GM21526 (cell line): ENCODE measurements at regions not wholly inside any gene's neighbourhood (a gene's known extent, or its start where the extent isn't known, plus 50 kb on each side); places are given as distances from the start of the nearest gene placed in this dataset.
A peak's percentile ranks its signal among the peaks of the same experiment; 100 is the strongest.

Experiments
- ATAC-seq: cut with Tn5 transposase; IDR thresholded peaks from one replicate; pipeline ENCODE4 v1.9.1; 2021; ENCODE audit warnings: moderate library complexity; ENCODE audit not compliant: unreplicated experiment, low FRiP score

DNA sequence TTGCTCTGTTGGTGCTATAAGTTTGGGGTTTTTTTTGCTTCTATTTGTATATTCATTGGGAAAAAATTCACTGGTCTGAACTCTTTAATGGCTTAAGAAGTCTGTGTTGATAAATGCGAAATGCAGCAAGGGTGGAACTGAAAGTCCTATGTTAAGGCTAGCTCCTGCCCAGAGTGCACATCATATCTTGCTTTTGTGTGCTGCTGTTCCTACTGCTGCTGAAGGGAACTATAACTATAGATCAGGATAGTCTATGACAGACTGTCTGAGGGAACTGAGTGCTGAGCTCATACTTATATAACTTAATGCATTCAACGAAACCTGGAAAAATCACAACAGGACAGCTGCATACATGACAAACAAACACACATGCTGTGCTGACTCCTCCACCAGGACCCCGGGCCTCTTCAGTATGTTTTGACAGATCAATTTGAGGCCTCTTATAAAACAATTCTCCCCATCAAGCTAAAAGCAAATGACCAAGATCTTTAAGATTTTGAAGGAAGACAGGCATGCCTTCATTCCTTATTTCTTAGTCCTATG lies 1031.5 kb upstream of the ADGRL2 start:
- no peak for ATAC-seq

DNA sequence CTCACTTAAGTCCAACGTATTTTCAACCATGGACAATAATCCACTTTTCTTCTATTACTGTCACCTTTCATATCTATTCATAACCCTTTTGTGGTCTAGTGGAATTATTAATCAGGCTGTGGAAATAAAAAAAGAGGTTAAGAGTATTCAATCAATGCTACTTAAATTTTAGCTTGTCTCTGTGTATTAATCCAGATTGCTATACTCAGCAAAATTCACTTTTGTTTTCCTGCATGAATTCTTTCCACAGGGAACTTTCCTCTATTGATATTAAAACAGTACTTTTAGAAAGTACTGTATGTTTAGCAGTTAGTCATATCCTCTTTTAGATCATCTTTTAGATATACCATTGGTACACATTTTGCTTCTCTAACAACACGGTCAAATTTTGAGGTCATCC lies 1033.0 kb upstream of the ADGRL2 start:
- ATAC-seq = no peak

DNA sequence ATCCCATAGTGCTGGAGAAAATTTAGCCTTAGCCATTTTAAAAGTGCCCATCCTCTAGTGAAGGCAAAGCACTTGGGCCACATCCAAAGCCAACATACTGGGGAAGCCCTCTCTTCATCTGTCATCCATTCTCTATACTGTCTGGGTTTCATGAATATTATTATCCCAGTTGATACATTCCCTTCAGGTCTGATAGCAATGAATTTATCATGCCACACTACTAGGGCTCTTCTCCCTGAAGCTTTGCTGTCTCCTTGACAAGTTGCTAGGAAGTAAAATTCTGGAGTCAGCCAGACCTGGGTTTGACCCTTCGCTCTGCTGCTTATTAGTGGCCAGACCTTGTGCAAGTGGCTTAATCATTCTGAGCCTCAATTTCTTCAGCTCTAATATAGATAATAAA lies 1041.4 kb upstream of the ADGRL2 start:
- no peak for ATAC-seq

DNA sequence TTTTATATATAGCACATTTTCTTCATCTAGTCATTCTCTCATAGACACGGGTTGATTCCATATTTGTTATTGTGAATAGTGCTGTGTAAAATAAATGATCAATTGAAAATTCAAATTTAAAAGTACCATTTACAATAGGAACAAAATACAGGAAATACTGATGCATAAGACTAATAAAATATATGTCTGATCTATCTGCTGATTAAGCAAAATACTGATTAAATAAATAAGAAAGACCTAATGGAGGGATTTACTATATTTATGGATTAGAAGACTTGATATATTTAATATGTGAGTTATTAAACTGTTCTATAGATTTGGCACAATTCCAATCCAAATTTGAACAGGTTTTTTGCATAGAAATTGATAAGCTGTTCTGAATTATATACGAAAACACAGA lies 1044.8 kb upstream of the ADGRL2 start:
- ATAC-seq = no peak

DNA sequence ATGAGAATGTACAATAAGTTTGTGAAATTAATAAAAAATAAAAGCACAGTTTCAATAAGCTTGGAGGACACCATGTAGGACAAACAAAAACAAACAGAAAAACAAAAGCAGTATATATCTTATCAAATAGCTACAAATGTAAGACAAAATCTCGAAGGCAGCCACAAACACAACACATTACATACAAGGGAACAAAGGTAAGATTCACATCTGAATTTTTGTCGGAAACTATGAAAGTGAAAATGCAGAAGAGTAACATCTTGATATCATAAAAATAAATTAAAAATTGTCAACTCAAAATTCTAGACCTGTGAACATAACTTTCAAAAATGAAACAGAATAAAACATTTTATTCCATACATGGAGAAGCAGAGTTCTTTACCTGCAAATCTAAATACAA lies 1049.5 kb upstream of the ADGRL2 start:
- no peak for ATAC-seq

DNA sequence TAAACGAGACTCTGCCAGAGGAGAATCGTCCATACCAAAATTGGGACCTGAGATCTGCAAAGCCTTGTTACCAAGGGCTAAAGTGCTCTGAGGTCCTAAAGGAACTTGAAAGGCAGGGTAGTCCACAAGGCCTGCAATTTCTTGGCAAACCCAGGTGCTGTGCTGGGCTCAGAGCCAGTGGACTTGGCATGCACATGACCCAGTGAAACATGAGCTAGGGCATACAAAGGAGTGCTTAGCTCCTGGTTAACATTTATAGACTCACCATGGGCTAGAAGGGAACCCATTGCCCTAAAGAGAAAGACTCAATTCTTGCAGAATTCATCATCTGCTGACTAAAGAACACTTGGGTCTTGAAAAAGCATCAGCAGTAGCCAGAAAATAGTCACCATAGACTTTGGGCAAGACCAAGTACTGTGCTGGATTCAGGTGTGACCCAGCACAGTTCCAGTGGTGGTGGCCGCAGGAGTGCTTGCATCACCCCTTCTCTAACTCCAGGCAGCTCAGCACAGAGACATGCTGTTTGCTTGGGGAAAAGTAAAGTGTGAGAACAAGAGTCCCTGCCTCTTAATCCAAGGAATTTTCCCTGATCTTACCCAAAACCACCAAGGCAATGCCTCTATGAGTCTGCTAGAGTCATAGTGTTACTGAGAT lies 1069.4 kb upstream of the ADGRL2 start:
- no peak for ATAC-seq

DNA sequence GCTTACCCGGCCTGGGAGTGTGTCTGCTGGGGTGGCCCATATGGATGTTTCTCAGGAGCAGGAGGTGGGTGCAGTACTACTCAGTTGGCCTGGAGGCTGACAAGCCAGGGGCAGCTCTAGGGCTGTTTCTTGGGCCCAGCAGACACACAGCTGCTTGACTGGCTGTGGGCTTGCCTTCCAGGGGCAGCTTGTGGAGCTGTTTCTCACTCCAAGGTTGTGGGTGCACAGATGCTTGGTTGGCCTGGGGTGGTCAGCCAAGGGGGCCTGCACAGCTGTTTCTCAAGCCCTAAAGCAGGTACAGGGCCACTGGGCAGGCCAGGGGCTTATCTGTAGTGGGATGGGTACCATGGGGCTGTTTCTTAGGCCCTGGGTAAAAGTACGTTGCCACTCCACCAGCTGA lies 1078.1 kb upstream of the ADGRL2 start:
- ATAC-seq = no peak

DNA sequence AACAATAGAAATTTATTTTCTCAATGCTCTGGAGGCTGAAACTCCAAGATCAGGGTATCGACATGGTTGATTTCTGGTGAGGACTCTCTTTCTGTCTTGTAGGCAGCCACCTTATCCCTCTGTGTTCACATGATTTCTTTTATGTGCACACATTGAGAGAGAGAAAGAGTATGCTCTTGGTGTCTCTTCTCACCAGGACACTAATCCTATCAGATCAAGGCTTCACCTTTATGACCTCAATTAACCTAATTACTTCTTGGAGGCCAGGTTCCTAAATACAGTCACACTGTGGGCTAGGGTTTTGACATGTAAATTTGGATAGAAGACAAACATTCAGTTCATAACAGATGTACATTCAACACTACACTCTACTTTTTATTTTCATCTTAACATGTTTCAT lies 1094.2 kb upstream of the ADGRL2 start:
- no peak for ATAC-seq

DNA sequence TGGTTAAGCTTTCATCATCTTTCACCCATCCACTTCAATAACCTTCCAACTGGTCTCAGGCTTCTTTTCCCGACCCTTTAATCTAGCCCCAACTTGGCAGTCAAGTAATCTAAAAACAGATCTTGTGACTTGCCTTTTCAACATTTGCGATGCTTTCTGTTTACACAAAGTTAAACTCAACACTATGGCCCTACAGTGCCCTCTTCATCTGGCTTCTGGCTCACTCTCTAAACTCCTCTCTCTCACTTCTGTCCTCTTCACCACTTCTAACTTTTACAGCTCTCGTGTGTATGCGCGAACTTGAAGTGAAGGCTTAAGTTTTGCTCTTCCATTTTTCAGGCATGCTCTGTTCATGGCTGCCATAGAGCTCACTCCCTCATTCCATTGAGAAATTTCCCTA lies 1122.3 kb upstream of the ADGRL2 start:
- no peak for ATAC-seq

DNA sequence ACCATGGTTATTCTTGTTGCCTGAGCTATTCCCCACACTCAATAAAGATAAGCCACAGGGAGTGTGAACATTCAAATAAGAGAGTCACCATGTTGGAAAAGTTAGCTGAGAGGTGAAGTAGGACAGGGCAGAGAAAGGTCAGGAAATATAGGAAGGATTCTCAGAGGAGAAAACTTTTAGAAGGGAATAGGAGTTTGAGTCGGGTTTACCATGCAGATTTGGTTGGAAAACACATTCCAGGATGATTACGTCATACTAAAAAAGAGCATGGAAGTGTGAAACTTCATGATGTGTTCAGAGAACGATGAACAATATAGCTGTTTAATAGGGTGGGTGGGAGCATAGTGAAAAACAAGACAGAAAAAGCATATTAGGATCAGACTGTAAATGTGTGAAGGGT lies 1125.3 kb upstream of the ADGRL2 start:
- ATAC-seq = no peak

DNA sequence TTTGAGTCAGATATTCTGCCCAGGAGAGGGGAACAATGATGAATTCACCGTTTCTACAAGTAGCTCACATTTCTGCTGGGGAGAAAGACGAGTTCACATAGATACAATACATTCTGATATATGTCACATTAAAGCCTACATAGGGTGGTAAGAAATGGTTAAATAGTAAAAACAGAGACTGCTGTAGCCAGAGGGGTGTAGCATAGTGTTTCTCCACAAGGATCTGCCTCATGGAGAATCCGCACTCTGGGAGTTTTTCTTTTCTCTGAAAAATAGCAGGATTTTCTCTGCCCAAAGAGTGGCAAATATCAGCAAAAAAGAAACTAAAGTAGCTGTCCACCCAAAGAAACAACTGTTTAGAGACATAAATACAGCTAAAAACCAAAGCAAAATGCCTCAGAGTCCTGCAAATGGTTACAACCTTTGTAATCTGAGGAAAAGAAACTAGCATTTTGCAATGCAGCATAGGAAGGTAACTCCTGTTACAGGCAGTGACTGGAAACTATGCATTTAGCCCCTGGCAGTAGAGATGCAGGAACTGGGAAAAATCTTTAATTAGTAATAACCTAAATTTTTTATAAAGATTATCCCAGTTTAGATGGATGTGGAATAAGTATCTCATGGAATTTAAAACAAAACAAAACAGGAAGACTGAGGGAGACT lies 1126.7 kb upstream of the ADGRL2 start:
- ATAC-seq = no peak

DNA sequence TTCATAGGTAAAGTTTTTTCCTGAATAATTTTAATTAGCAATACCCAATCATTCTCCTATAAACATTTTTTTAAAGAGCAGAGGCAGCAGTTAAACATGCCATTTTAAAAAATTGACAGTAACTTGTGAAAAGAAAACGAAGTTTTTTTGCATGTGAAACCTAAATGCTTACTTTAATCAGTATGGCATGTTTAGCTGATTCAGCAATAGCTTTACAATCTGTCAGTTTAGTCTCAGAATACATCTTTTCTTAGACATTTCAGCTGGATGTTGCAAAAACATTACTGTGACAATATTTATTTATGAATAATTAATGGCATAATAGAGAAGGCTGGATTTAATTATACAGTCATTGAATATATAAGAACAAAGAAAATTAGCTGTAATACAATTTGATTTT lies 1132.4 kb upstream of the ADGRL2 start:
- no peak for ATAC-seq

DNA sequence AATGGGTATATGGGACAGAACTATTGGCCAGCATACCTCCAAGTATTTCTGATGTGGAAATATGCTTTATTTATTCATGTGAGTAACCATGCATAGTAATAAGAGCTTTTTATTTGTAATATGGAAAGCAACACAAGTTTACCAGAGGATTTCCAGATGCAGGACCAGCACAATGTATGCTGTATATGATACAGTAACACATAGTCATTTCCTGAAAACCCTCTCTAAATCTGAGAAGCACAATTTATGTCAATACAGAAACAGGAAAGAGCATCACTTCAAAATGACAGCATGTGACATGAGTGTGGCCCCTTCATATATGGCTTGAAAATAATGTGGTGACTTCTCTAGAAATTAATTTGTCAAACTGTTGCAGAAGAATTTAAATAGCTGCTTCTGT lies 1134.7 kb upstream of the ADGRL2 start:
- no peak for ATAC-seq

DNA sequence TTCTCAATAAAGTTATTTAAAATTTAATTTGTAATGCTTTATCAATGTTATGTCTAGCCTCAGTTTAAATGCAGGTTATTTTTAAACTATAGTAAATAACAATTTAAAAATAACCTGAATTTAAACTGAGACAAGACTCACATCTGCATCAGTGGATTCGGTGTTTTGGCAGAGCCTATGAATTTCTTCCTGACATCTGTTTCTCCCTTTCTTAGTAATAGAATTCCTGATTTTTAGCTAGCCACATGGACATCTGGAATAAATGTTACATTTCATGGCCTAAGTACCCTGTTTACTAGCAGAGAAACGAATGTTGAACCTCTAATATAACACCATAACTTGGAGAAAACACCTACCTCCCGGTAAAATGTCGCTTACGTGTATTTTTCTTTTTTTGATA lies 1141.6 kb upstream of the ADGRL2 start:
- no peak for ATAC-seq

DNA sequence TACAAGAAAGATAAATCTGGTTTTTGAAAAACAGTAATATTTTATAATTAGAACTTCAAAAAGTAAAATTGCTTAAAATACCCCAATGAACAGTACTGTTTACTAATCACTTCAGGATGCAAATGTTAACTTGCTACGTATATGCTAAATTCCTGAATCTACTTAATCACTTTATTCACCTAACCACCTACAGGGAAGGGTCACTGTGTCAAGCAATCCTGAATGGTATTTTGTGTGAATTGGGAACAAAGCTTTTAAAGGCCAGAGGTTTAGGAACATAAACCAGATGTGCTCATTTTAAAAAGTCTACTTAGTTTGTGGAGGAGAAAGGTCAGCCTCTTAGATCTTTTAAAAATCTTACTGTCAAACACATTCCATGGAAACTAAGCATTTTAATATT lies 1143.0 kb upstream of the ADGRL2 start:
- no peak for ATAC-seq

DNA sequence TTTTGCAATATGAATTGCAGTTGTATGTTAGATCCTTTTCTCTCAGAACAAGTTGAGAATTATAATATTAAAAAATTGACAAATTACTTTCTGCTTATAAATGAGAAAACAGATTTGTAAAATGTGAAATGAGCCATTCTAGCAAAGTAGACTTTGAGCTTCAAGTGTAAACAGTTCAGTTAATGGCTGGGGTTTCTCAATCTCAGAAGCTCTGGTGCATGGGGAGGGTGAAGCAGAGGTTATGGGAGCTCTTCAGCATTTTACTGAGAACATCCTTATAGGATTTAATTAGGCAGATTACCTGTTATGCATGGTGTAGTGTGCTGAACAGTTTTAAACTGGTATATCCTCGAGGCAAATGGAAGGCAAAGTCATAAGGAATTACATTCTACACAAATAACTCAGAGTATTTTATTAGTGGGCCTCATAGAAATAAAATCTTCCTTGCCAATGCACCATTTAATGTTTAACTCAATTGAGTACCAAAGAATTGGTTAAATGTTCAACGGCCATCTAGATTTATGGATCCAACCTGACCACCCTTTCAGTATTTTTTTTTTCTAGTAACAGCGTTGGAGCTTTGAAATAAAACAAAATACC lies 1143.6 kb upstream of the ADGRL2 start:
- no peak for ATAC-seq

DNA sequence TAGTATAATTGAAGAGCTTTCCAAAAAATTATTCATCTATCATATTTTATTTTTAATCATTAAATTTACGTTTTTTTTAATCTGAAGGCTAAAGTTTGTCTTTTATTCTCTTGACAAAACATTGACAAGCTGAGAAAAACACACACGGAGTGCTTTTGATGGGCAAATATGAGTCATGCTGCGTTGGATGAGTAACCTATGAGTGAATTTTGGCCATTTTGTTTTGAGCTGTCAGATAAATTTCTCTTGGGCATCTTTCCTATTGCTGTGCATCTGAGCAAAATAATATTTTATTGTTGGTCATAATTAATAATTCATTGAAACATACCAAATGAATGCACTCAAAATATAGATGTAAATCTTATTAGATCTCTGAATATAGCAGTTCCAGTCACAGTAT lies 1144.1 kb upstream of the ADGRL2 start:
- ATAC-seq = no peak

DNA sequence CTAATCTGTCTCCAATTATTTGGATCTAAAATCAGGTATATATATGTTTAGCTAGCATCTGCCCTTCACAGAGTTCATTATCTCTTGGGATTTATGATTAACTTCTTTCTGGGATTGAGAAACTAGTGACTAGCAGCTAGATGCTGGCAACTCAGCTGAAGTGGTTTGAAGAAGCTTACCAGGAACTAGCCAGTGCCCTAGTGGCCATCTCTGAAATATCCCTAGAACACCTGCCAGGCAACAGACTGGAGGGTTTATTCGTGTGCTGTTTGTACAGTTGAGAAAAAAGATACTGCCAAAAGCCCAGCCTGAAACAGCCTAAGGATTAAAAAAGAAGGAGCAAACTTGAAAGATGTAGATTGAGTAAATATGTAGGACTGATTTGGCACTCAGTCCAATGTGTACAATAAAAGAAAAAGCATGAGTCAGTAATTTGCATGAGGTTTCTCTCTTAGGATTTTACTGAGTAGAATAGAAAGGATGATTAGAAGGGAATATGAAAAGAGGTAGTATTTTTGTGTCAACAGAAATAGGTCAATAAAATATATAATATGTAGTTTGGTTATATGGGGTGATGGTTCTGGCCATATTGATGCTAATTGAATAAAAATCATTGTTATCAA lies 1144.6 kb upstream of the ADGRL2 start:
- ATAC-seq = peak; percentile 96

DNA sequence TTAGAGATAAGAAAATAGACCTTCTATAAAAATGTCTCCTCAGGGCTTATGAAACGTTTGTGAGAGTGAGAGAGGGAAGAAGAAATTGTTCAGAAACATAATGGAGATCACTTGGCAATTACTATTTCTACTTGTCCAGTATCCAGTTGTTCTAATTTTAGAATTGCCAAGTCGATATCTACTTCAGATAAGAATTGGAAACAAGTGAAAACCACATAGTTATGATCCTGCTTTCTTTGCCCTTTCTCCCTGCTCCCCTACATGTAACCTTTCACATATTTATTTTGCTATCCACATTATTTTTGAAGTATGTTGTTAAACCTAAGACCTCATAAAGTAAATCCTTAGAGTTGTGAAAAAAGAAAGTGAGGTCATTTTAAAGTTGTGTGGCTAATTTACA lies 1154.7 kb upstream of the ADGRL2 start:
- no peak for ATAC-seq

DNA sequence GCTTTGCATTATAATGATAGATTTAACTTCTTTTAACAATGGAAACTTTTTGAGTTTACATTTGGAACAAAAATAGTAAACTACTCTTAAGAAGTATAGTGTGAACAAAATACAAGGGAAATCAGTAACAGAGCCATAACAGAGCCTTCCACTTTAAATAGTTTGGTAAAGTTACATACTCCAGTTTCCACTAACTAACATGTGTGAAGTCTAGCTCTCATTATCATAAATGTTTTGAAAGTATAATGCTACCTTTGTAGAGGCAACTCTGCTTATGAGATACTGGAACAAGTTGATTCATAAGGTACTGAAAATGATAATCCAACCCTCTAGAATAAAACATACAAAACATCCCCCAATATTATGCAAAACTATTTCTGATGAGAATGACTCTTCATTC lies 1155.1 kb upstream of the ADGRL2 start:
- ATAC-seq = no peak

DNA sequence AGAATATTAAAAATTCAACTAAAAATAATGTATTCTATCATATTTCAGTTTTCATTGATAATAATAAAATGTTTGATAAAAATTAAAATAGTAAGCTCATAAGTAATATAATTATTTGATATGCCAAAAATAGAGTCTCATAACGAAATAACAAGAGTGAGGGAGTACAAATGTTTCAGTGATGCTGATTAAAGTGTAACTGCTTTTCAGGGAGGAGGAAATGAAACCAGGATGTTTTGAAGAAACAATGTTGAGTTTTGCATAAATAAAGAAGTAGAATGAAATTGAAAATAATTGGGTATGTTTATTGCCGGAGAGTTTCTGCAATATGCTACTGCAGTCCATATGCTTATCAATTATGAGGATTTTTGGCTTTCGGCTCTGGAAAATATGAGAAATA lies 1159.8 kb upstream of the ADGRL2 start:
- peak; percentile 54 for ATAC-seq
